OCI-LY3 (cell line): ENCODE measurements at regions not wholly inside any gene's neighbourhood (a gene's known extent, or its start where the extent isn't known, plus 50 kb on each side); places are given as distances from the start of the nearest gene placed in this dataset.

ENCODE experiments used
- H2AFZ ChIP-seq: fragments of 200-600, 300-600 bp; shearing (Covaris generic); 2 replicates; pipeline ENCODE4 v1.6.0; 2014; ENCODE audit warnings: antibody characterized with exemption, low read depth, low read length
- H3K27ac ChIP-seq: fragments of 200-600, 300-600 bp; sonication (generic); 2 replicates; pipeline ENCODE4 v1.5.1; 2014; ENCODE audit warnings: mild to moderate bottlenecking, low read length, moderate library complexity, mixed read lengths
- H3K27me3 ChIP-seq: fragments of 200-600, 300-600 bp; sonication (generic); 2 replicates; pipeline ENCODE4 v1.6.1; 2014; ENCODE audit warnings: low read depth, low read length, mixed read lengths
- H3K36me3 ChIP-seq: fragments of 200-600, 300-600 bp; sonication (generic); replicated peaks from 2 replicates; pipeline ENCODE3; 2014; ENCODE audit warnings: low read depth, low read length, mixed read lengths
- H3K4me1 ChIP-seq: fragments of 300-600, 200-600 bp; sonication (generic); 2 replicates; pipeline ENCODE4 v1.6.1; 2014; ENCODE audit warnings: low read length, mixed read lengths
- H3K4me2 ChIP-seq: fragments of 200-600, 300-600 bp; sonication (generic); 2 replicates; pipeline ENCODE4 v1.6.1; 2014; ENCODE audit warnings: low read length, mixed read lengths
- H3K4me3 ChIP-seq: fragments of 300-600, 200-600 bp; sonication (generic); 2 replicates; pipeline ENCODE4 v1.5.1; 2014; ENCODE audit warnings: antibody characterized with exemption, mild to moderate bottlenecking, low read length, moderate library complexity
- H3K79me2 ChIP-seq: fragments of 300-600, 200-600 bp; shearing (Covaris generic); 2 replicates; pipeline ENCODE4 v1.6.1; 2014; ENCODE audit warnings: mild to moderate bottlenecking, low read length, mixed read lengths
- H3K9ac ChIP-seq: fragments of 300-600, 200-600 bp; shearing (Covaris generic); 2 replicates; pipeline ENCODE4 v1.6.0; 2014; ENCODE audit warnings: mild to moderate bottlenecking, low read length, moderate library complexity
- H3K9me3 ChIP-seq: fragments of 200-600, 300-600 bp; shearing (Covaris generic); 2 replicates; pipeline ENCODE4 v1.6.1; 2014; ENCODE audit warnings: low read length, mixed read lengths; ENCODE audit not compliant: insufficient read depth
- H4K20me1 ChIP-seq: fragments of 200-600, 300-600 bp; sonication (generic); 2 replicates; pipeline ENCODE4 v1.6.1; 2016; ENCODE audit warnings: low read length, mixed read lengths; ENCODE audit not compliant: insufficient read depth
- CTCF ChIP-seq: fragments of 200-600, 300-600 bp; sonication (generic); IDR thresholded peaks from 2 replicates; pipeline ENCODE4 v1.5.1; 2014; ENCODE audit warnings: antibody characterized with exemption, low read length, low read depth
- EZH2phosphoT487 ChIP-seq: fragments of 200-600 bp; shearing (Covaris generic); IDR thresholded peaks from 2 replicates; pipeline ENCODE4 v1.6.1; 2018; ENCODE audit warnings: antibody characterized with exemption, mixed run types, low read depth

- no peak overlapping the region for H3K27ac ChIP-seq
Observed at GRCh38 chr6:19160081-19160730, 677.0 kb upstream of the ID4 start.

DNA sequence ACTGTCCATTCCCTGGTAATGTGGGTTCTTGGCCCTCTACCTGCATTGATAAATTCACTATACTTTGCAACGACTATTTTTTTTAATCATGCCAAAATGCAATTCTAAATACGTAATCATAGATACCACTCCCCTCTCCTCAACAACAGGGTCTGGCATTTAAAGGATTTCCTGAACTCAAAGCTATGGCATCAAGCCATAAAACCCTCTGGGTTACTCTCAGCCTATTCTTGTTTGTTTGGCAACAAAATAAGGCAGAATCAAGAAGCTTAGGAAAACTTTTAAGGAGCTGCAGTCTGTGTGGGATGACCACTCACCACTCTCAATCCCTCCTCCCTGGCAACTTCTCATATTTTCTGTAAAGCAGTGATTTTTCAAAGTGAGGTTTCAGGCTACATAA, 669.9 kb upstream of the ID4 start:
- TF ChIP-seq EZH2phosphoT487 (no peak), CTCF (no peak)

More at GRCh38 chr6:19160081-19160730, 677.0 kb upstream of the ID4 start:
- H3K4me3 ChIP-seq: no peak overlapping the region
- H3K4me2 ChIP-seq: no peak overlapping the region
- H2AFZ ChIP-seq: no peak overlapping the region
- H3K4me1 ChIP-seq: no peaks in the 10 kb centered on the region
- no peaks in the 10 kb centered on the region for H4K20me1 ChIP-seq
- H3K27me3 ChIP-seq: no peaks in the 10 kb centered on the region
- no peak for TF ChIP-seq CTCF
- TF ChIP-seq EZH2phosphoT487: no peak
- no peaks in the 10 kb centered on the region for H3K36me3 ChIP-seq
- no peaks in the 10 kb centered on the region for H3K79me2 ChIP-seq
- H3K9ac ChIP-seq: no peak overlapping the region
- no peaks in the 10 kb centered on the region for H3K9me3 ChIP-seq

GRCh38 chr6:19169366-19169765, 667.8 kb upstream of the ID4 start:
- Histone ChIP-seq H3K9me3 (no peaks in the 10 kb centered on the region), H3K4me3 (no peak overlapping the region), H3K27me3 (no peaks in the 10 kb centered on the region), H3K4me2 (no peak overlapping the region), H2AFZ (no peak overlapping the region), H3K36me3 (no peaks in the 10 kb centered on the region), H3K79me2 (no peaks in the 10 kb centered on the region), H4K20me1 (no peaks in the 10 kb centered on the region), H3K4me1 (no peaks in the 10 kb centered on the region), H3K9ac (no peak overlapping the region), H3K27ac (no peak overlapping the region)
- TF ChIP-seq EZH2phosphoT487 (no peak), CTCF (no peak)

More for the DNA sequence above, 669.9 kb upstream of the ID4 start:
- Histone ChIP-seq H3K4me2 (no peak overlapping the region), H3K4me3 (no peak overlapping the region), H3K79me2 (no peaks in the 10 kb centered on the region), H3K4me1 (no peaks in the 10 kb centered on the region), H3K27ac (no peak overlapping the region), H2AFZ (no peak overlapping the region), H3K9ac (no peak overlapping the region), H4K20me1 (no peaks in the 10 kb centered on the region), H3K36me3 (no peaks in the 10 kb centered on the region), H3K27me3 (no peaks in the 10 kb centered on the region), H3K9me3 (no peaks in the 10 kb centered on the region)

DNA sequence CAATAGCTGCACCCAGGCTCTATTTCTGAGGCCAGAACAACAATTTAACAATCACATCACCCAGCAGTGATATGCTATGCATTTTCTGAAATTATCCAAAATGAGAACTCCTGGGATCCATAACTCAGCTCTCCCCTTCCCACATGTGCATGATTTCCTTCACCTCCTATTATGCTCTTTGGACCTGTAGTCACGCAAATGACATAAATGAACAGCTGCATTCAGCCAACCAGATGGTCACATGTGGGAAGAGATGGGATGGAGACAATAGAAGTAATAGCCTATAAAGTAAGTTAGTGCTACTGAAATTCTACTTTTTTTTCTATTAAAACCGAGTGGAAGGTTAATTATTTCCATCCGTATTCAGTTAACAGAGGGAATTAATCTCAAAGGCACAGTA, 662.1 kb upstream of the ID4 start:
- no peak overlapping the region for H3K4me3 ChIP-seq
- H3K27me3 ChIP-seq: no peaks in the 10 kb centered on the region
- H3K27ac ChIP-seq: no peak overlapping the region
- H3K9ac ChIP-seq: no peak overlapping the region
- no peaks in the 10 kb centered on the region for H3K36me3 ChIP-seq
- H2AFZ ChIP-seq: no peak overlapping the region
- no peaks in the 10 kb centered on the region for H3K79me2 ChIP-seq
- TF ChIP-seq EZH2phosphoT487: no peak
- no peaks in the 10 kb centered on the region for H4K20me1 ChIP-seq
- no peaks in the 10 kb centered on the region for H3K4me1 ChIP-seq
- H3K9me3 ChIP-seq: no peaks in the 10 kb centered on the region
- no peak overlapping the region for H3K4me2 ChIP-seq
